ENCODE measurements at regions not wholly inside any gene's neighbourhood (a gene's known extent, or its start where the extent isn't known, plus 50 kb on each side); places are given as distances from the start of the nearest gene placed in this dataset.

DNA sequence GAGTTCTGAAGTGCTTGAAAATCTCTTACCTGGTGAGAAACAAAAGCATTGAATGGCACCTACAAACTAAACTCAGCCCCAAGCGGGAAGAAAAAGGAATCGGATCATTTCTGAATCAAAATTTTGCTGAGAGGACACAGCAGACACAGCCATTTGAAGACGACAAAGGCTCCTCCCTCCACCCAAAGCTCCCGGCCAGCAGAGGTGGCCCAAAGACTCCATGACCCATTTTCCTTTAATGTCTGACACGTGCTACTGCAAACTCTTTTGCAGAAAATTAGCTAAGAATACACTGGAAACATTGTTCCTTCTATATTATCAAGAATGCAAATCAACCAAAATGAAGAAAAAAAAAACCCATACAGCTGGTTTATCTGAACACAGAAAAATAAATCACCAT, 85.9 kb upstream of the FOXN3 start:
- H3K4me3 ChIP-seq (ENCODE audit: low read depth, low read length): no peak overlapping the region
- DNase-seq (ENCODE audit: low read depth): no peak
- TF ChIP-seq, protein P1, sequence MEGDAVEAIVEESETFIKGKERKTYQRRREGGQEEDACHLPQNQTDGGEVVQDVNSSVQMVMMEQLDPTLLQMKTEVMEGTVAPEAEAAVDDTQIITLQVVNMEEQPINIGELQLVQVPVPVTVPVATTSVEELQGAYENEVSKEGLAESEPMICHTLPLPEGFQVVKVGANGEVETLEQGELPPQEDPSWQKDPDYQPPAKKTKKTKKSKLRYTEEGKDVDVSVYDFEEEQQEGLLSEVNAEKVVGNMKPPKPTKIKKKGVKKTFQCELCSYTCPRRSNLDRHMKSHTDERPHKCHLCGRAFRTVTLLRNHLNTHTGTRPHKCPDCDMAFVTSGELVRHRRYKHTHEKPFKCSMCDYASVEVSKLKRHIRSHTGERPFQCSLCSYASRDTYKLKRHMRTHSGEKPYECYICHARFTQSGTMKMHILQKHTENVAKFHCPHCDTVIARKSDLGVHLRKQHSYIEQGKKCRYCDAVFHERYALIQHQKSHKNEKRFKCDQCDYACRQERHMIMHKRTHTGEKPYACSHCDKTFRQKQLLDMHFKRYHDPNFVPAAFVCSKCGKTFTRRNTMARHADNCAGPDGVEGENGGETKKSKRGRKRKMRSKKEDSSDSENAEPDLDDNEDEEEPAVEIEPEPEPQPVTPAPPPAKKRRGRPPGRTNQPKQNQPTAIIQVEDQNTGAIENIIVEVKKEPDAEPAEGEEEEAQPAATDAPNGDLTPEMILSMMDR (IDR thresholded peaks at IDR 0.05; ENCODE audit: control insufficient read depth, extremely low read depth, insufficient read depth): no peak

DNA sequence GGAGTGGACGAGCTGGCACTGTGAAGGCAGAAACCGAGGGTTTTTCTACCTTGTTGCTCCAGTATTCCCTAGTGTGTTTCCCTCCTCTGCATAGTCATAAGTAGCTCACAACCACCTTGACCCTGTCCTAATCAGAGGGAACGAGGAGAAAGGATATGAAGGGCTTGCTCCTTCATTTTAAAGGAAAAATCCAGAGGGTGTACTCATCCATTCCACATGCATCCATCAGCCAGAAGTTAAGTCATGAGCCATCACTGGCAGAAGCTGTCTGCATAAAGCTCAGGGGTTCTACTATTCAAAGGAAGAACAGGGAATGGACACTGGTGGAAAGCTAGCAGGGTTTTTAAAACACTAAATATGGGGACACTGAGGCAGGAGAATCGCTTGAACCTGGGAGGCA, 84.3 kb upstream of the FOXN3 start:
- DNase-seq (ENCODE audit: low read depth): no peak
- TF ChIP-seq, protein P1 (IDR thresholded peaks at IDR 0.05; ENCODE audit: control insufficient read depth, extremely low read depth, insufficient read depth): no peak
- H3K4me3 ChIP-seq (ENCODE audit: low read depth, low read length): no peak overlapping the region

DNA sequence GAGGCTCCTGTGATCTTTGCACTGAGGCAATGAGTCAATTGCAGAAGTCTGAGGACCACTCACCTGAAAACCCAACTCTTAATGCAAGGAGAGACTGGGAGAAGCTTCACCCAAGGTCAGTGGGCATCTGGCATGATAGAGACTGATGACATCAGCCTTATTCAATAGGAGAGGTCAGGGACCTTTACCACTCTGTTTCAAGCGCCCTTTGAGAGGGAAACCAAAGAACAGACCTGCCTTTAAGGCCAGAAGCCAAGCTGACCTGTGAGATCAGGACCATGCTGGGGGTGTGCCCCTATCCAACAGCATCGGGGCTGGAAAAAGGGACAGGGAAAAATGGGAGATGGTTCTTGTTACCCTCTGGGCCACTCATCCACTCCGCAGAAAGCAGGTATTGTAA, 83.3 kb upstream of the FOXN3 start:
- DNase-seq (ENCODE audit: low read depth): no peak
- TF ChIP-seq, protein P1 (IDR thresholded peaks at IDR 0.05; ENCODE audit: control insufficient read depth, extremely low read depth, insufficient read depth): no peak
- H3K4me3 ChIP-seq (ENCODE audit: low read depth, low read length): no peak overlapping the region

DNA sequence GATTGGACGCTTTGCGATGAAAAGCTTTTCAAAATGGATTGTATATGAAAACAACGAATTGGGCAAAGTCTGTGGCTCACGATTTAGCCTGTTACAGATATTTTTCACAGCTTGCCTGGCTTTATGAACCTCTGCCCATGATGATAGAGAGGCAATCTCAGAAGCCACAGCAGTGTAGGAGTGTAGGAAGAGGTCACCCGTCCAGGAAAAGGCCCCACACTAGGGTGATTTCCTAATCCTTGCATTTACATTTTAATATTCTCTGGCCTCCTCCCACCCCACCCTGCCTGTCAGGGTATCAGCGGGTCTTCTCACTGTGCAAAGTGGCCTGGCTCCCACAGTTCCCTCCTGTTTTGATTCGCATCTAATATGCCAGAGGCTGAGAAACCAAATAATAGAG, 81.8 kb upstream of the FOXN3 start:
- TF ChIP-seq, protein P1 (IDR thresholded peaks at IDR 0.05; ENCODE audit: control insufficient read depth, extremely low read depth, insufficient read depth): no peak
- DNase-seq (ENCODE audit: low read depth): no peak
- H3K4me3 ChIP-seq (ENCODE audit: low read depth, low read length): no peak overlapping the region

DNA sequence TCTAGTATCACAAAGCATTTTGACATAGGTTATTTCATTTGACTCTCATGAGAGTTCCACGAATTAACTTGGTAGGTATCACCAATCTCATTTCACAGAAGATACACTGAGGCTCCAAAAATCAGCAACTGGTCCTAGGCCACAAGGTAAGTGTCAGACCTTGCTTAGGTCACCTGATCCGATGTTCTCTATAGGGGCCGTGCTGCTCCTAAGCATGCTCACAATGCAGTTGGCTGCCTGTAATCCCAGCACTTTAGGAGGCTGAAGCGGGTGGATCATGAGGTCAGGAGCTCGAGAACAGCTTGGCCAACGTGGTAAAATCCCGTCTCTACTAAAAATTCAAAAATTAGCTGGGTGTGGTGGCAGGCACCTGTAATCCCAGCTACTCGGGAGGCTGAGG, 78.7 kb upstream of the FOXN3 start:
- TF ChIP-seq, protein P1 (IDR thresholded peaks at IDR 0.05; ENCODE audit: control insufficient read depth, extremely low read depth, insufficient read depth): no peak
- no peak for DNase-seq (ENCODE audit: low read depth)
- H3K4me3 ChIP-seq (ENCODE audit: low read depth, low read length): no peak overlapping the region

DNA sequence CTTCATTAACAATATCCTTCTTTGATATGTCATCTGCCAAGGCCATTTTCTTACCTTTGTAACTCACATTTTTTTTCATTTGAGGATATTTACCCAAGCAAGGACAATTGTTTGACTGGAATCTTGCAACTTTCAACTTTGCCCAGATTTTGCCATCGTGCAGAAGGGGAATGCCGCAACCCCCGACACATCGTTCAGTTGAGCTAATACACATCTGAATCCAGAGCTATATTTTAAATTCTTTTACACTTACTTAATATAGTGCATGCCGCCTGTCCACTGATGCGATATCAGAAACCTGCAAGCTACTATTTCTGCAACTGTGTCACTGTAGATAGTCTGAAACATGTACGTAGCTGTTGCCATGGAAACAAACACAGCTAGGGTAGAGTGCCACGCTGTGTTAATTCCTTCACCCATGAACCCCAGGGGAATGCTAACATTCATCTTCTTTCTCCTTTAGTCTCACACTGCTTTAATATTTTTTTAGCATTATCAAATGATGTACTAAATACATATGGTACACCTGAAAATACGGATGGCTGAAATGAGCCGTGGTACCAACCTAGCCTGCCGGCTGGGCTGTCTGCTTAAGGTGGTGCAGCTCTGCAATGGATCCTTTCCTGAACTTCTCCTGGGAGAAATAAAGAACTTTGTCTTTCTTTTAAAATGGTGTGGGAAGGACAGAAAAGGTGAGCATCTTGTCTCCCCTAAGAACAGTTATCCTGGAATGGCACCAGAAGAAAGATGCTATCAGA, 77.0 kb upstream of the FOXN3 start:
- DNase-seq (ENCODE audit: low read depth): no peak
- TF ChIP-seq, protein P1 (IDR thresholded peaks at IDR 0.05; ENCODE audit: control insufficient read depth, extremely low read depth, insufficient read depth): no peak
- H3K4me3 ChIP-seq (ENCODE audit: low read depth, low read length): no peak overlapping the region

DNA sequence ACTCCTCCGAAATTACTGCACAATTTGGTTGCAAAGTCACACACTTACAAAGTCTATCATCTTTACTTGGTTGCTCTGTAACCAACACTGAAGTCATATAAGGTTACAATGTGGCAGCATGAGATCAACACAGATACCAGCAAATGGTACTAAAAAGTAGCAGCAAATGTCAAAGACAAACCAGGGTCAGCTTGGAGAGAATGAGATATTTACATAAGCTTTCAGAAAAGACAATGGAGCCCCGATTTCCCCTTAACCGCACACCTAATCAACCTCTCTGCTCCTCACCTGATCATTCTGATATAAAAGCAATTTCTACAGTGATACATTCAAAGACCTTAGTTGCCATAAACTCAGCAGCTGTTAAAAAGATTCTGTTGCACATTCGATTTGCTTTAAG, 76.4 kb upstream of the FOXN3 start:
- no peak overlapping the region for H3K4me3 ChIP-seq (ENCODE audit: low read depth, low read length)
- DNase-seq (ENCODE audit: low read depth): no peak
- TF ChIP-seq, protein P1 (IDR thresholded peaks at IDR 0.05; ENCODE audit: control insufficient read depth, extremely low read depth, insufficient read depth): no peak
